GM23338 (cell line): ENCODE measurements at regions not wholly inside any gene's neighbourhood (a gene's known extent, or its start where the extent isn't known, plus 50 kb on each side); places are given as distances from the start of the nearest gene placed in this dataset.

ENCODE experiments used
- ATAC-seq: fragments of 200-7000 bp; cut with Tn5 transposase; 3 replicates; pipeline ENCODE4 v1.9.1; 2020
- DNase-seq: peaks from one replicate; pipeline ENCODE4 v3.0.0-alpha.2; 2015; ENCODE audit warnings: low spot score
- H2AFZ ChIP-seq: fragments of 200-600 bp; sonication (generic); 2 replicates; pipeline ENCODE4 v1.8.0; 2016; ENCODE audit warnings: antibody characterized with exemption, mild to moderate bottlenecking, moderate library complexity
- H3F3A ChIP-seq: fragments of 200-600 bp; sonication (generic); replicated peaks from 2 replicates; pipeline ENCODE4 v1.8.0; 2017; ENCODE audit warnings: antibody characterized with exemption, mixed run types, low read depth
- H3K27ac ChIP-seq: fragments of 200-600 bp; sonication (generic); 2 replicates; pipeline ENCODE4 v1.6.1; 2016; ENCODE audit warnings: low read depth
- H3K27me3 ChIP-seq: fragments of 200-600 bp; sonication (generic); 2 replicates; pipeline ENCODE4 v1.8.0; 2016; ENCODE audit warnings: mild to moderate bottlenecking, mixed run types, moderate library complexity; ENCODE audit not compliant: insufficient read depth
- H3K36me3 ChIP-seq: fragments of 200-600 bp; sonication (generic); 2 replicates; pipeline ENCODE4 v1.8.0; 2016; ENCODE audit warnings: mild to moderate bottlenecking; ENCODE audit not compliant: insufficient read depth
- H3K4me1 ChIP-seq: fragments of 200-600 bp; sonication (generic); 2 replicates; pipeline ENCODE4 v1.8.0; 2016; ENCODE audit warnings: mild to moderate bottlenecking, moderate library complexity; ENCODE audit not compliant: insufficient read depth
- H3K4me2 ChIP-seq: fragments of 200-600 bp; sonication (generic); 2 replicates; pipeline ENCODE4 v1.7.1; 2017; ENCODE audit warnings: mixed run types
- H3K4me3 ChIP-seq: fragments of 200-600 bp; sonication (generic); 2 replicates; pipeline ENCODE4 v1.6.1; 2016; ENCODE audit warnings: mixed run types
- H3K79me2 ChIP-seq: fragments of 200-600 bp; sonication (generic); replicated peaks from 2 replicates; pipeline ENCODE4 v1.8.0; 2017; ENCODE audit warnings: mild to moderate bottlenecking; ENCODE audit not compliant: insufficient read depth
- H3K9me2 ChIP-seq: fragments of 200-600 bp; sonication (generic); 2 replicates; pipeline ENCODE4 v1.8.0; 2017; ENCODE audit not compliant: insufficient read depth
- H4K20me1 ChIP-seq: fragments of 200-600 bp; sonication (generic); replicated peaks from 2 replicates; pipeline ENCODE4 v1.8.0; 2017; ENCODE audit warnings: mild to moderate bottlenecking; ENCODE audit not compliant: insufficient read depth
- H3K27ac Mint-ChIP-seq: 2 replicates; pipeline ENCODE4 v1.8.0; 2020; ENCODE audit warnings: inconsistent platforms, mild to moderate bottlenecking, moderate library complexity, mixed read lengths
- H3K27me3 Mint-ChIP-seq: 3 replicates; pipeline ENCODE4 v1.8.0; 2022; ENCODE audit warnings: low read depth, mild to moderate bottlenecking, moderate library complexity, mixed read lengths, inconsistent platforms; ENCODE audit not compliant: insufficient read depth, poor library complexity
- H3K36me3 Mint-ChIP-seq: 3 replicates; pipeline ENCODE4 v1.8.0; 2021; ENCODE audit warnings: low read depth, mild to moderate bottlenecking, inconsistent platforms, moderate library complexity, mixed read lengths
- H3K4me1 Mint-ChIP-seq: 3 replicates; pipeline ENCODE4 v1.8.0; 2020; ENCODE audit warnings: mild to moderate bottlenecking, inconsistent platforms, mixed read lengths
- H3K4me3 Mint-ChIP-seq: 3 replicates; pipeline ENCODE4 v1.8.0; 2021; ENCODE audit warnings: moderate library complexity, mild to moderate bottlenecking, inconsistent platforms, mixed read lengths
- H3K9me3 Mint-ChIP-seq: 3 replicates; pipeline ENCODE4 v1.8.0; 2020; ENCODE audit warnings: moderate library complexity, mild to moderate bottlenecking, inconsistent platforms, mixed read lengths
- CREB1 ChIP-seq: fragments of 250-450 bp; sonication (Bioruptor Pico); IDR thresholded peaks from 2 replicates; pipeline ENCODE4 v1.5.0; 2020; ENCODE audit warnings: low read depth, mild to moderate bottlenecking, moderate library complexity
- EZH2 ChIP-seq: fragments of 200-600 bp; sonication (generic); IDR thresholded peaks from one replicate; pipeline ENCODE4 v1.8.0; 2017; ENCODE audit warnings: antibody characterized with exemption, mild to moderate bottlenecking, low read depth; ENCODE audit not compliant: unreplicated experiment
- EZH2phosphoT487 ChIP-seq: fragments of 200-600 bp; sonication (generic); IDR thresholded peaks from one replicate; pipeline ENCODE4 v1.8.1; 2018; ENCODE audit warnings: antibody characterized with exemption; ENCODE audit not compliant: unreplicated experiment
- POLR2AphosphoS5 ChIP-seq: IDR thresholded peaks from 2 replicates; pipeline ENCODE4 v1.6.1; 2016; ENCODE audit warnings: antibody characterized with exemption, low read depth
- TF ChIP-seq, protein P1 (sequence below): fragments of 250-450 bp; sonication (Bioruptor Pico); IDR thresholded peaks from 2 replicates; pipeline ENCODE4 v1.5.0; 2020; ENCODE audit warnings: mild to moderate bottlenecking, moderate library complexity

DNA sequence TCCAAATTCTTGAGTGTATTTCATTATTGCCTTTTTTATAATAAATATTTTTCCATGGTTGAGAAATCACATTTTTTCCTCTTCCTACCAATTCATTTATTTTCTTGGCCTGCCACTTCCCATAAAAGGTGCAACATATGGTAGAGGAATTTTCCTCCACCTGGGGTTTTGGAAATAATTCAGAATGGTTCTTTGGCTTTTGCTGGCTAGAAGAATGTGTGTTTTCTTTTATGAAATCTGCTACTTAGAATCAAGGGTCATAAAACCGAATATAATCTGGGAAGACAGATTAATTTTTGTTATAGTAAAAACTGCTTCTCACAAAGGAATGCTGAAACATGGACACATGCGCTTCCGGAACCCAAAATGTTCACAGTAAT, 54.0 kb upstream of the POMGNT2 start (continued):
- TF ChIP-seq, protein P1, sequence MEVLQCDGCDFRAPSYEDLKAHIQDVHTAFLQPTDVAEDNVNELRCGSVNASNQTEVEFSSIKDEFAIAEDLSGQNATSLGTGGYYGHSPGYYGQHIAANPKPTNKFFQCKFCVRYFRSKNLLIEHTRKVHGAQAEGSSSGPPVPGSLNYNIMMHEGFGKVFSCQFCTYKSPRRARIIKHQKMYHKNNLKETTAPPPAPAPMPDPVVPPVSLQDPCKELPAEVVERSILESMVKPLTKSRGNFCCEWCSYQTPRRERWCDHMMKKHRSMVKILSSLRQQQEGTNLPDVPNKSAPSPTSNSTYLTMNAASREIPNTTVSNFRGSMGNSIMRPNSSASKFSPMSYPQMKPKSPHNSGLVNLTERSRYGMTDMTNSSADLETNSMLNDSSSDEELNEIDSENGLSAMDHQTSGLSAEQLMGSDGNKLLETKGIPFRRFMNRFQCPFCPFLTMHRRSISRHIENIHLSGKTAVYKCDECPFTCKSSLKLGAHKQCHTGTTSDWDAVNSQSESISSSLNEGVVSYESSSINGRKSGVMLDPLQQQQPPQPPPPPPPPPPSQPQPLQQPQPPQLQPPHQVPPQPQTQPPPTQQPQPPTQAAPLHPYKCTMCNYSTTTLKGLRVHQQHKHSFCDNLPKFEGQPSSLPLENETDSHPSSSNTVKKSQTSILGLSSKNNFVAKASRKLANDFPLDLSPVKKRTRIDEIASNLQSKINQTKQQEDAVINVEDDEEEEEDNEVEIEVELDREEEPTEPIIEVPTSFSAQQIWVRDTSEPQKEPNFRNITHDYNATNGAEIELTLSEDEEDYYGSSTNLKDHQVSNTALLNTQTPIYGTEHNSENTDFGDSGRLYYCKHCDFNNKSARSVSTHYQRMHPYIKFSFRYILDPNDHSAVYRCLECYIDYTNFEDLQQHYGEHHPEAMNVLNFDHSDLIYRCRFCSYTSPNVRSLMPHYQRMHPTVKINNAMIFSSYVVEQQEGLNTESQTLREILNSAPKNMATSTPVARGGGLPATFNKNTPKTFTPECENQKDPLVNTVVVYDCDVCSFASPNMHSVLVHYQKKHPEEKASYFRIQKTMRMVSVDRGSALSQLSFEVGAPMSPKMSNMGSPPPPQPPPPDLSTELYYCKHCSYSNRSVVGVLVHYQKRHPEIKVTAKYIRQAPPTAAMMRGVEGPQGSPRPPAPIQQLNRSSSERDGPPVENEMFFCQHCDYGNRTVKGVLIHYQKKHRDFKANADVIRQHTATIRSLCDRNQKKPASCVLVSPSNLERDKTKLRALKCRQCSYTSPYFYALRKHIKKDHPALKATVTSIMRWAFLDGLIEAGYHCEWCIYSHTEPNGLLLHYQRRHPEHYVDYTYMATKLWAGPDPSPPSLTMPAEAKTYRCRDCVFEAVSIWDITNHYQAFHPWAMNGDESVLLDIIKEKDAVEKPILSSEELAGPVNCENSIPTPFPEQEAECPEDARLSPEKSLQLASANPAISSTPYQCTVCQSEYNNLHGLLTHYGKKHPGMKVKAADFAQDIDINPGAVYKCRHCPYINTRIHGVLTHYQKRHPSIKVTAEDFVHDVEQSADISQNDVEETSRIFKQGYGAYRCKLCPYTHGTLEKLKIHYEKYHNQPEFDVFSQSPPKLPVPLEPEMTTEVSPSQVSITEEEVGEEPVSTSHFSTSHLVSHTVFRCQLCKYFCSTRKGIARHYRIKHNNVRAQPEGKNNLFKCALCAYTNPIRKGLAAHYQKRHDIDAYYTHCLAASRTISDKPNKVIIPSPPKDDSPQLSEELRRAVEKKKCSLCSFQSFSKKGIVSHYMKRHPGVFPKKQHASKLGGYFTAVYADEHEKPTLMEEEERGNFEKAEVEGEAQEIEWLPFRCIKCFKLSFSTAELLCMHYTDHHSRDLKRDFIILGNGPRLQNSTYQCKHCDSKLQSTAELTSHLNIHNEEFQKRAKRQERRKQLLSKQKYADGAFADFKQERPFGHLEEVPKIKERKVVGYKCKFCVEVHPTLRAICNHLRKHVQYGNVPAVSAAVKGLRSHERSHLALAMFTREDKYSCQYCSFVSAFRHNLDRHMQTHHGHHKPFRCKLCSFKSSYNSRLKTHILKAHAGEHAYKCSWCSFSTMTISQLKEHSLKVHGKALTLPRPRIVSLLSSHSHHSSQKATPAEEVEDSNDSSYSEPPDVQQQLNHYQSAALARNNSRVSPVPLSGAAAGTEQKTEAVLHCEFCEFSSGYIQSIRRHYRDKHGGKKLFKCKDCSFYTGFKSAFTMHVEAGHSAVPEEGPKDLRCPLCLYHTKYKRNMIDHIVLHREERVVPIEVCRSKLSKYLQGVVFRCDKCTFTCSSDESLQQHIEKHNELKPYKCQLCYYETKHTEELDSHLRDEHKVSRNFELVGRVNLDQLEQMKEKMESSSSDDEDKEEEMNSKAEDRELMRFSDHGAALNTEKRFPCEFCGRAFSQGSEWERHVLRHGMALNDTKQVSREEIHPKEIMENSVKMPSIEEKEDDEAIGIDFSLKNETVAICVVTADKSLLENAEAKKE (CRISPR knock-in tag) = no peak
- TF ChIP-seq CREB1 (CRISPR knock-in tag) (no peak), EZH2phosphoT487 (no peak), POLR2AphosphoS5 (no peak)

DNA sequence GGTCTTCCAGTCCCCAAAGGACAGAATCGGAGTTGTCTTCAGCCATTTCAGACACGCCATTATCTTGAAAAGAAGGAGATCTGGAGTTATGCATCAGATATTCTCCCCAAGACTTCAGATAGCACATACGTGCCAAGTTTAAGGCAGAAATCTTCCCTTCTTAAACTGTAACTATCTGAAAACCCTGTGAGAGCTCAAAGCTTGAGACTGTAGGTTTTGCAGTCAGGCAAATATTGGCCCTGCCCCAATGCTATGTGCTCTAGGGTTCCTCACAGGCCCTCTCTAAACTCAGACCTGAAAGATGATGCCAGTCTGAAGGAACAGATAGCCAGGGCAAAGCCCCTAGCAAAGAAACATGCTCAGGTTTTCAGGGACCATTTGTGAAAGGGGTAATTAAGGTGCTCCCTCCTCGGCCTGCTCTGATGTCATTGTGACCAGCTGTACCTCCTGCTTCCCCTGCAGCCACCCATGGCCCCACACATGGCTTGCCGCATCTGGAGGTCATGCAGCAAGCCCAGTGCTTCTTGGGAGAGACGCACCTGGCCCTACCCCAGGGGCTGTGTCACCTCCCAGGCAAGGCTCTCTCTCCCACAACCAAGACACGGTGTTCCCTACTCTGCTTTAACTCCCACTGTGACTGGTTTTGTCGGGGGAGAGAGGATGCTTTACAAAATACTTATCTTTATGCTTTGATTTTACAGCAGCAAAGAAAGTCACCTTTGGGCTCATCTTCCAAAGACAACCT, 53.4 kb upstream of the POMGNT2 start:
- H3K36me3 ChIP-seq = no peaks in the 10 kb centered on the region
- peaks cover 8% of the 10 kb centered on the region for H3K27me3 Mint-ChIP-seq
- H3K27ac Mint-ChIP-seq = no peak overlapping the region
- no peaks in the 10 kb centered on the region for H3K36me3 Mint-ChIP-seq
- H3K79me2 ChIP-seq = no peaks in the 10 kb centered on the region
- peaks cover 14% of the 10 kb centered on the region for H3K4me1 Mint-ChIP-seq
- H3K4me3 Mint-ChIP-seq = no peak overlapping the region
- no peaks in the 10 kb centered on the region for H4K20me1 ChIP-seq
- no peak for TF ChIP-seq EZH2
- no peaks in the 10 kb centered on the region for H3K27me3 ChIP-seq
- DNase-seq (no peak), ATAC-seq (no peak)
- H3K27ac ChIP-seq = no peak overlapping the region
- no peak overlapping the region for H3K4me2 ChIP-seq
- H3K4me3 ChIP-seq = no peak overlapping the region
- H3K9me2 ChIP-seq = no peaks in the 10 kb centered on the region
- H3K9me3 Mint-ChIP-seq = no peaks in the 10 kb centered on the region
- 0 out of 2 replicates have a peak, but pooled peaks cover 6% of the 10 kb centered on the region for H3K4me1 ChIP-seq
- H3F3A ChIP-seq = no peaks in the 10 kb centered on the region
- H2AFZ ChIP-seq = no peak overlapping the region
